ENCODE measurements at regions not wholly inside any gene's neighbourhood (a gene's known extent, or its start where the extent isn't known, plus 50 kb on each side); places are given as distances from the start of the nearest gene placed in this dataset.

DNA sequence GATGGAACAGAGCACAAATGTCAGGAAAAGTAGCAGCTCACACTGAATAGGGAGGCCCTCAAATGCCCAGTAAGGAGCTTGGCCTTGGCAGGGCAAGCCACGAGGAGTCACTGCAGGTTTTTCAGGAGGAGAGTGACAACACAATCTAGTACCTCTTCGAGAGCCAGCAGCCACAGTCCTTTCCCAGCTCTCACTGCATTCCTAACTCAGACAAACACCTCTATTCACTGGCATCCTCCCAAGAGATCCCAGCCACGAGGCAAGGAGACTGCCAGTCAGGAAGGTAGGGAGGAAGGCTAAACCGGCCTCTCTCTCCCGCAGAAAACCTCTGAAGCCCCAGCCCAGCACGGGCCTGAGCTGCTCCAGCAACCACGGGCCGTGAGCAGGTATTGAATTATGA lies 146.0 kb upstream of the SMAD3 start:
- Histone ChIP-seq H4K91ac (ENCODE audit: insufficient read length, low read depth, low read length) (no peak overlapping the region), H3K18ac (ENCODE audit: insufficient read length, low read depth, low read length) (no peak overlapping the region), H4K8ac (replicated peaks; ENCODE audit: insufficient read length, low read depth, low read length) (no peak overlapping the region), H2AK5ac (ENCODE audit: insufficient read length, low read length) (no peak overlapping the region), H3K27ac (ENCODE audit: insufficient read length, low read depth, low read length) (no peak overlapping the region), H3K23me2 (ENCODE audit: insufficient read length, low read depth, low read length, poor library complexity, severe bottlenecking) (no peaks in the 10 kb centered on the region), H4K5ac (ENCODE audit: insufficient read length, low read depth, low read length) (no peak overlapping the region), H2BK12ac (ENCODE audit: insufficient read length, low read depth, low read length) (no peak overlapping the region), H3K4me2 (ENCODE audit: insufficient read depth, insufficient read length, low read length) (no peak overlapping the region), H2AFZ (ENCODE audit: low read length) (no peak overlapping the region), H3K27me3 (ENCODE audit: insufficient read depth, low read length) (no peaks in the 10 kb centered on the region), H3K9me3 (ENCODE audit: control insufficient read depth, low read depth, low read length) (no peaks in the 10 kb centered on the region), H2BK5ac (ENCODE audit: insufficient read length, low read length) (no peak overlapping the region), H3K4me1 (ENCODE audit: insufficient read depth, low read length) (no peaks in the 10 kb centered on the region), H3K56ac (ENCODE audit: insufficient read length, low read depth, low read length) (no peak overlapping the region), H2BK120ac (ENCODE audit: low read depth, low read length, poor library complexity, severe bottlenecking) (no peak overlapping the region), H3K79me2 (ENCODE audit: insufficient read depth, low read length) (no peaks in the 10 kb centered on the region), H3K23ac (ENCODE audit: insufficient read length, low read depth, low read length) (no peak overlapping the region), H3K79me1 (ENCODE audit: insufficient read depth, low read depth, low read length, poor library complexity, severe bottlenecking) (no peaks in the 10 kb centered on the region), H3K4ac (ENCODE audit: low read depth, low read length) (no peak overlapping the region), H3K9ac (ENCODE audit: extremely low read depth, insufficient read length, low read length) (no peak overlapping the region), H2BK15ac (ENCODE audit: low read depth, low read length) (no peak overlapping the region), H3T11ph (ENCODE audit: low read length) (no peak overlapping the region), H2BK20ac (ENCODE audit: low read depth, low read length, poor library complexity, severe bottlenecking) (no peak overlapping the region), H4K20me1 (ENCODE audit: control insufficient read depth, insufficient read depth, insufficient read length) (no peaks in the 10 kb centered on the region), H3K14ac (ENCODE audit: insufficient read depth, low read length) (no peak overlapping the region)
- H3K9me3 Mint-ChIP-seq: peaks cover 8 to 14% of the 10 kb centered on the region in 2 experiments
- TF ChIP-seq, protein P1, sequence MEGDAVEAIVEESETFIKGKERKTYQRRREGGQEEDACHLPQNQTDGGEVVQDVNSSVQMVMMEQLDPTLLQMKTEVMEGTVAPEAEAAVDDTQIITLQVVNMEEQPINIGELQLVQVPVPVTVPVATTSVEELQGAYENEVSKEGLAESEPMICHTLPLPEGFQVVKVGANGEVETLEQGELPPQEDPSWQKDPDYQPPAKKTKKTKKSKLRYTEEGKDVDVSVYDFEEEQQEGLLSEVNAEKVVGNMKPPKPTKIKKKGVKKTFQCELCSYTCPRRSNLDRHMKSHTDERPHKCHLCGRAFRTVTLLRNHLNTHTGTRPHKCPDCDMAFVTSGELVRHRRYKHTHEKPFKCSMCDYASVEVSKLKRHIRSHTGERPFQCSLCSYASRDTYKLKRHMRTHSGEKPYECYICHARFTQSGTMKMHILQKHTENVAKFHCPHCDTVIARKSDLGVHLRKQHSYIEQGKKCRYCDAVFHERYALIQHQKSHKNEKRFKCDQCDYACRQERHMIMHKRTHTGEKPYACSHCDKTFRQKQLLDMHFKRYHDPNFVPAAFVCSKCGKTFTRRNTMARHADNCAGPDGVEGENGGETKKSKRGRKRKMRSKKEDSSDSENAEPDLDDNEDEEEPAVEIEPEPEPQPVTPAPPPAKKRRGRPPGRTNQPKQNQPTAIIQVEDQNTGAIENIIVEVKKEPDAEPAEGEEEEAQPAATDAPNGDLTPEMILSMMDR (conservative IDR thresholded peaks at IDR 0.05): no peak
- peaks cover 27% of the 10 kb centered on the region for H3K27me3 Mint-ChIP-seq (ENCODE audit: low read depth)
- H3K4me1 Mint-ChIP-seq: peaks cover 0 to 10% of the 10 kb centered on the region in 2 experiments; a peak in 3 of 4 replicates
- DNase-seq: no peak
- no peak overlapping the region for H3K27ac Mint-ChIP-seq
- peaks cover 0 to 7% (median 2%) of the 10 kb centered on the region in 3 experiments; a peak in 3 of 7 replicates for H3K36me3 Mint-ChIP-seq (ENCODE audit: insufficient read depth in 1 of 3, low read depth in 3 of 3)
- WGBS (ENCODE audit: extremely low coverage, insufficient read length, low lambda C conversion rate): no CpG with 5 or more reads among the region's 8 CpGs
- H3K4me3 Mint-ChIP-seq: no peak overlapping the region

Data from H9 (cell line).